Liver (tissue), 8 donors: ENCODE measurements at regions not wholly inside any gene's neighbourhood (a gene's known extent, or its start where the extent isn't known, plus 50 kb on each side); places are given as distances from the start of the nearest gene placed in this dataset.

Experiments
- DNase-seq: peaks from one replicate; pipeline ENCODE4 v3.0.0-alpha.2; 2017; ENCODE audit warnings: low spot score
- H3K27ac ChIP-seq, 2 donors: one replicate each; pipeline ENCODE4 v1.7.0; 2013; ENCODE audit warnings: inconsistent platforms in 2 of 2, low read length in 2 of 2, control low read depth in 1 of 2, low read depth in 1 of 2, mild to moderate bottlenecking in 1 of 2
- H3K27me3 ChIP-seq, 4 donors: one replicate each; pipeline versions ENCODE4 v1.6.1 to v1.7.0; 2013; ENCODE audit warnings: low read length in 3 of 4, inconsistent platforms in 1 of 4, mild to moderate bottlenecking in 1 of 4, moderate library complexity in 1 of 4; ENCODE audit not compliant: control insufficient read depth in 4 of 4, insufficient read depth in 4 of 4
- H3K36me3 ChIP-seq, 4 donors: one replicate each; pipeline versions ENCODE4 v1.6.1 to v1.7.0; 2013; ENCODE audit warnings: low read length in 3 of 4, mild to moderate bottlenecking in 3 of 4, low read depth in 1 of 4, moderate library complexity in 1 of 4; ENCODE audit not compliant: control insufficient read depth in 4 of 4, insufficient read depth in 3 of 4
- H3K4me1 ChIP-seq, 4 donors: one replicate each; pipeline versions ENCODE4 v1.6.1 to v1.7.0; 2013; ENCODE audit warnings: low read length in 3 of 4, mild to moderate bottlenecking in 3 of 4, moderate library complexity in 1 of 4; ENCODE audit not compliant: control insufficient read depth in 4 of 4, insufficient read depth in 4 of 4
- H3K4me3 ChIP-seq, 3 donors: one replicate each; pipeline versions ENCODE4 v1.6.1 to v1.7.0; 2013; ENCODE audit warnings: low read length in 3 of 3, control low read depth in 1 of 3, low read depth in 1 of 3, mild to moderate bottlenecking in 1 of 3
- H3K9ac ChIP-seq, 2 donors: one replicate each; pipeline ENCODE4 v1.7.0; 2013; ENCODE audit warnings: low read length in 2 of 2, mild to moderate bottlenecking in 2 of 2, moderate library complexity in 2 of 2, control low read depth in 1 of 2, low read depth in 1 of 2
- H3K9me3 ChIP-seq, 4 donors: one replicate each; pipeline versions ENCODE4 v1.6.1 to v1.7.0; 2013; ENCODE audit warnings: low read length in 3 of 4; ENCODE audit not compliant: control insufficient read depth in 4 of 4
- ATF3 ChIP-seq: IDR thresholded peaks from 2 replicates; pipeline ENCODE4 v1.6.1; 2016; ENCODE audit warnings: antibody characterized with exemption
- CTCF ChIP-seq: fragments of 150-350 bp; IDR thresholded peaks from 2 replicates; pipeline ENCODE4 v1.5.1; 2017; ENCODE audit warnings: improper control_type of control experiment, low read depth, low read length; ENCODE audit not compliant: missing input control
- EGR1 ChIP-seq, 2 donors: IDR thresholded peaks; 2 replicates each; pipeline ENCODE4 v1.6.1; 2016 to 2018; ENCODE audit warnings: antibody characterized with exemption in 2 of 2, low read depth in 2 of 2
- FOXA1 ChIP-seq: IDR thresholded peaks from 2 replicates; pipeline ENCODE4 v1.6.1; 2016; ENCODE audit warnings: antibody characterized with exemption
- FOXA2 ChIP-seq: IDR thresholded peaks from 2 replicates; pipeline ENCODE4 v1.6.1; 2016; ENCODE audit warnings: antibody characterized with exemption
- GABPA ChIP-seq, 2 donors: IDR thresholded peaks in 1 of 2; conservative IDR thresholded peaks in 1 of 2; 2 replicates each; pipeline ENCODE4 v1.6.1; 2016; ENCODE audit warnings: antibody characterized with exemption in 2 of 2, mild to moderate bottlenecking in 1 of 2, moderate library complexity in 1 of 2
- HNF4A ChIP-seq, 2 donors: conservative IDR thresholded peaks; 2 replicates each; pipeline ENCODE4 v1.6.1; 2016; ENCODE audit warnings: antibody characterized with exemption in 2 of 2, mild to moderate bottlenecking in 2 of 2
- JUND ChIP-seq, 2 donors: IDR thresholded peaks; 2 replicates each; pipeline ENCODE4 v1.6.1; 2016; ENCODE audit warnings: antibody characterized with exemption in 2 of 2
- MAX ChIP-seq: IDR thresholded peaks from 2 replicates; pipeline ENCODE4 v1.6.1; 2016; ENCODE audit warnings: antibody characterized with exemption
- NR2F2 ChIP-seq: IDR thresholded peaks from 2 replicates; pipeline ENCODE4 v1.6.1; 2016; ENCODE audit warnings: antibody characterized with exemption
- RAD21 ChIP-seq, 2 donors: IDR thresholded peaks; 2 replicates each; pipeline ENCODE4 v1.6.1; 2016; ENCODE audit warnings: antibody characterized with exemption in 2 of 2, mild to moderate bottlenecking in 2 of 2
- REST ChIP-seq: IDR thresholded peaks from 2 replicates; pipeline ENCODE4 v1.6.1; 2016; ENCODE audit warnings: antibody characterized with exemption, mild to moderate bottlenecking
- RXRA ChIP-seq, 2 donors: IDR thresholded peaks; 2 replicates each; pipeline ENCODE4 v1.6.1; 2017 to 2018; ENCODE audit warnings: antibody characterized with exemption in 2 of 2, mild to moderate bottlenecking in 1 of 2
- SP1 ChIP-seq: IDR thresholded peaks from 2 replicates; pipeline ENCODE4 v1.6.1; 2018; ENCODE audit warnings: antibody characterized with exemption, mild to moderate bottlenecking
- TAF1 ChIP-seq: conservative IDR thresholded peaks from 2 replicates; pipeline ENCODE4 v1.6.1; 2016; ENCODE audit warnings: antibody characterized with exemption, mild to moderate bottlenecking
- YY1 ChIP-seq: IDR thresholded peaks from 2 replicates; pipeline ENCODE4 v1.6.1; 2016; ENCODE audit warnings: antibody characterized with exemption, mild to moderate bottlenecking
- ZBTB33 ChIP-seq: IDR thresholded peaks from 2 replicates; pipeline ENCODE4 v1.6.1; 2016; ENCODE audit warnings: antibody characterized with exemption
- WGBS: extraction: QIAGEN DNeasy Blood & Tissue Kit; methylation state at CpG from one replicate; pipeline ENCODE4 v1.1.7; 2013; 5-methylcytosine and 5-hydroxymethylcytosine counted together
- donor health status: healthy.
- donor health status: healthy.
- donor health status: healthy.
- donor health status: healthy.
- donor health status: healthy.

- TF ChIP-seq CTCF (no peak), ATF3 (no peak), RXRA (IDR thresholded peaks at IDR 0.05) (no peak)
These were observed 243.0 kb downstream of the POLR1F start (continued) for GRCh38 chr7:19465861-19466260.

- no peak overlapping the region for H3K27ac ChIP-seq
- no peak for TF ChIP-seq CTCF
- no peak for TF ChIP-seq HNF4A (conservative IDR thresholded peaks at IDR 0.05)
- no peak for TF ChIP-seq YY1
- no peak for TF ChIP-seq FOXA2
- TF ChIP-seq NR2F2 = no peak
- TF ChIP-seq ZBTB33 = no peak
- TF ChIP-seq TAF1 = no peak
- TF ChIP-seq RAD21 (IDR thresholded peaks at IDR 0.05) = no peak
- no peak for TF ChIP-seq ATF3
- no peak for TF ChIP-seq JUND (IDR thresholded peaks at IDR 0.05)
- TF ChIP-seq RXRA (IDR thresholded peaks at IDR 0.05) = no peak
- TF ChIP-seq FOXA1 = no peak
- no peak for TF ChIP-seq SP1
- H3K9ac ChIP-seq = no peak overlapping the region
- WGBS = 79% methylated on average over 4 of the region's 4 CpGs
- no peaks in the 10 kb centered on the region for H3K9me3 ChIP-seq
- no peaks in the 10 kb centered on the region for H3K27me3 ChIP-seq
- no peaks in the 10 kb centered on the region for H3K4me1 ChIP-seq
- H3K4me3 ChIP-seq = no peak overlapping the region
- H3K36me3 ChIP-seq = no peaks in the 10 kb centered on the region
- DNase-seq = no peak
These were observed 244.1 kb downstream of the POLR1F start for GRCh38 chr7:19464751-19465150.

GRCh38 chr7:19464241-19464640 is 244.6 kb downstream of the POLR1F start:
- no peak for DNase-seq
- TF ChIP-seq SP1 = no peak
- TF ChIP-seq ZBTB33 = no peak
- no peak for TF ChIP-seq REST
- no peak for TF ChIP-seq JUND (IDR thresholded peaks at IDR 0.05)
- TF ChIP-seq EGR1 (IDR thresholded peaks at IDR 0.05; ENCODE audit: low read depth in 2 of 2) = no peak
- no peak for TF ChIP-seq NR2F2
- no peak for TF ChIP-seq GABPA (IDR thresholded peaks at IDR 0.05 in 1 of 2, conservative IDR thresholded peaks at IDR 0.05 in 1 of 2)
- no peak for TF ChIP-seq TAF1
- no peak for TF ChIP-seq MAX
- TF ChIP-seq RXRA (IDR thresholded peaks at IDR 0.05) = no peak
- H3K9me3 ChIP-seq = no peaks in the 10 kb centered on the region

More at GRCh38 chr7:19464241-19464640, 244.6 kb downstream of the POLR1F start:
- no peaks in the 10 kb centered on the region for H3K4me1 ChIP-seq
- 72% methylated on average over 3 of the region's 3 CpGs for WGBS
- H3K27ac ChIP-seq = no peak overlapping the region
- H3K9ac ChIP-seq = no peak overlapping the region
- no peak overlapping the region for H3K4me3 ChIP-seq
- H3K36me3 ChIP-seq = no peaks in the 10 kb centered on the region
- H3K27me3 ChIP-seq = no peaks in the 10 kb centered on the region
